ENCODE measurements at regions not wholly inside any gene's neighbourhood (a gene's known extent, or its start where the extent isn't known, plus 50 kb on each side); places are given as distances from the start of the nearest gene placed in this dataset.

GRCh38 chrX:149114874-149115273 lies 390.2 kb downstream of the IDS start:
- TF ChIP-seq POLR2A (IDR thresholded peaks at IDR 0.05) (no peak), CTCF (IDR thresholded peaks at IDR 0.05) (no peak)
